ENCODE measurements at regions not wholly inside any gene's neighbourhood (a gene's known extent, or its start where the extent isn't known, plus 50 kb on each side); places are given as distances from the start of the nearest gene placed in this dataset.

GRCh38 chr14:97337267-97337666 is 540.1 kb downstream of the VRK1 start:
- Histone ChIP-seq H3K27me3 (ENCODE audit: insufficient read depth, poor library complexity, severe bottlenecking) (no peaks in the 10 kb centered on the region), H3K27ac (replicated peaks) (no peak overlapping the region), H3K4me3 (replicated peaks; ENCODE audit: insufficient read depth, low read length) (no peak overlapping the region)
- DNase-seq (ENCODE audit: low read depth in 1 of 2, low spot score in 1 of 2) = no peak
- no peak for TF ChIP-seq CTCF (IDR thresholded peaks at IDR 0.05; ENCODE audit: insufficient read depth, low read length)
- TF ChIP-seq REST (IDR thresholded peaks at IDR 0.05; ENCODE audit: insufficient replicate concordance, low read depth) = no peak
- no peak for TF ChIP-seq POLR2AphosphoS5 (IDR thresholded peaks at IDR 0.05; ENCODE audit: low read depth)
- no peak for TF ChIP-seq GABPA (IDR thresholded peaks at IDR 0.05; ENCODE audit: low read depth)
- no peak for TF ChIP-seq SPI1 (IDR thresholded peaks at IDR 0.05; ENCODE audit: borderline replicate concordance, low read depth)

- Histone ChIP-seq H3K27me3 (ENCODE audit: insufficient read depth, poor library complexity, severe bottlenecking) (no peaks in the 10 kb centered on the region), H3K4me3 (replicated peaks; ENCODE audit: insufficient read depth, low read length) (no peak overlapping the region), H3K27ac (replicated peaks) (no peak overlapping the region)
- no peak for TF ChIP-seq SPI1 (IDR thresholded peaks at IDR 0.05; ENCODE audit: borderline replicate concordance, low read depth)
- no peak for TF ChIP-seq REST (IDR thresholded peaks at IDR 0.05; ENCODE audit: insufficient replicate concordance, low read depth)
- DNase-seq (ENCODE audit: low read depth in 1 of 2, low spot score in 1 of 2) = no peak
Measured at GRCh38 chr14:97337670-97338069, 540.5 kb downstream of the VRK1 start.

- TF ChIP-seq SPI1 (IDR thresholded peaks at IDR 0.05; ENCODE audit: borderline replicate concordance, low read depth) = no peak
- no peak for TF ChIP-seq POLR2AphosphoS5 (IDR thresholded peaks at IDR 0.05; ENCODE audit: low read depth)
- TF ChIP-seq GABPA (IDR thresholded peaks at IDR 0.05; ENCODE audit: low read depth) = no peak
- TF ChIP-seq CTCF (IDR thresholded peaks at IDR 0.05; ENCODE audit: insufficient read depth, low read length) = no peak
- TF ChIP-seq REST (IDR thresholded peaks at IDR 0.05; ENCODE audit: insufficient replicate concordance, low read depth) = no peak
Measured at GRCh38 chr14:97344666-97345065, 547.5 kb downstream of the VRK1 start.

GRCh38 chr14:97346675-97347074 is 549.5 kb downstream of the VRK1 start:
- Histone ChIP-seq H3K27me3 (ENCODE audit: insufficient read depth, poor library complexity, severe bottlenecking) (no peaks in the 10 kb centered on the region), H3K4me3 (replicated peaks; ENCODE audit: insufficient read depth, low read length) (no peak overlapping the region), H3K27ac (replicated peaks) (no peak overlapping the region)
- DNase-seq (ENCODE audit: low read depth in 1 of 2, low spot score in 1 of 2) = no peak
- TF ChIP-seq POLR2AphosphoS5 (IDR thresholded peaks at IDR 0.05; ENCODE audit: low read depth) = no peak
- TF ChIP-seq GABPA (IDR thresholded peaks at IDR 0.05; ENCODE audit: low read depth) = no peak
- TF ChIP-seq SPI1 (IDR thresholded peaks at IDR 0.05; ENCODE audit: borderline replicate concordance, low read depth) = no peak
- no peak for TF ChIP-seq REST (IDR thresholded peaks at IDR 0.05; ENCODE audit: insufficient replicate concordance, low read depth)
- TF ChIP-seq CTCF (IDR thresholded peaks at IDR 0.05; ENCODE audit: insufficient read depth, low read length) = no peak

More at GRCh38 chr14:97344666-97345065, 547.5 kb downstream of the VRK1 start:
- no peak for DNase-seq (ENCODE audit: low read depth in 1 of 2, low spot score in 1 of 2)
- Histone ChIP-seq H3K27me3 (ENCODE audit: insufficient read depth, poor library complexity, severe bottlenecking) (no peaks in the 10 kb centered on the region), H3K27ac (replicated peaks) (no peak overlapping the region), H3K4me3 (replicated peaks; ENCODE audit: insufficient read depth, low read length) (no peak overlapping the region)
